H9 (cell line): ENCODE measurements at regions not wholly inside any gene's neighbourhood (a gene's known extent, or its start where the extent isn't known, plus 50 kb on each side); places are given as distances from the start of the nearest gene placed in this dataset.

ENCODE experiments used
- DNase-seq: peaks from one replicate; pipeline ENCODE4 v3.0.0-alpha.2; 2017
- H2AFZ ChIP-seq: one replicate; pipeline ENCODE4 v1.6.1; 2013; ENCODE audit warnings: mild to moderate bottlenecking, low read length, control low read depth, moderate library complexity
- H2AK5ac ChIP-seq: 2 replicates; pipeline ENCODE4 v1.6.1; 2013; ENCODE audit warnings: low read length, control low read depth, mixed read lengths; ENCODE audit not compliant: insufficient read length
- H2BK120ac ChIP-seq: one replicate; pipeline ENCODE4 v1.6.1; 2013; ENCODE audit warnings: low read depth, mild to moderate bottlenecking, low read length, control low read depth, inconsistent platforms; ENCODE audit not compliant: poor library complexity, severe bottlenecking
- H2BK12ac ChIP-seq: 2 replicates; pipeline ENCODE4 v1.6.1; 2013; ENCODE audit warnings: low read length, control low read depth, mixed read lengths, low read depth; ENCODE audit not compliant: insufficient read length
- H2BK15ac ChIP-seq: 2 replicates; pipeline ENCODE4 v1.6.1; 2013; ENCODE audit warnings: low read depth, low read length, control low read depth
- H2BK20ac ChIP-seq: one replicate; pipeline ENCODE4 v1.6.1; 2013; ENCODE audit warnings: low read depth, mild to moderate bottlenecking, low read length, control low read depth, inconsistent platforms; ENCODE audit not compliant: poor library complexity, severe bottlenecking
- H2BK5ac ChIP-seq: 2 replicates; pipeline ENCODE4 v1.6.1; 2013; ENCODE audit warnings: low read length, control low read depth, mixed read lengths; ENCODE audit not compliant: insufficient read length
- H3K14ac ChIP-seq: 2 replicates; pipeline ENCODE4 v1.6.1; 2013; ENCODE audit warnings: low read length, control low read depth; ENCODE audit not compliant: insufficient read depth
- H3K18ac ChIP-seq: 2 replicates; pipeline ENCODE4 v1.6.1; 2013; ENCODE audit warnings: low read depth, mild to moderate bottlenecking, mixed read lengths, low read length, control low read depth; ENCODE audit not compliant: insufficient read length
- H3K23ac ChIP-seq: 2 replicates; pipeline ENCODE4 v1.6.1; 2013; ENCODE audit warnings: low read length, control low read depth, mixed read lengths, low read depth; ENCODE audit not compliant: insufficient read length
- H3K23me2 ChIP-seq: 2 replicates; pipeline ENCODE4 v1.6.1; 2013; ENCODE audit warnings: low read depth, mild to moderate bottlenecking, mixed read lengths, low read length, control low read depth; ENCODE audit not compliant: insufficient read length, poor library complexity, severe bottlenecking
- H3K27ac ChIP-seq: 2 replicates; pipeline ENCODE4 v1.5.1; 2013; ENCODE audit warnings: low read length, control low read depth, mixed read lengths, low read depth; ENCODE audit not compliant: insufficient read length
- H3K27me3 ChIP-seq: 2 replicates; pipeline ENCODE4 v1.6.1; 2013; ENCODE audit warnings: low read length, control low read depth, inconsistent platforms; ENCODE audit not compliant: insufficient read depth
- H3K4ac ChIP-seq: 2 replicates; pipeline ENCODE4 v1.6.1; 2013; ENCODE audit warnings: low read depth, mild to moderate bottlenecking, control low read depth, inconsistent platforms, low read length, moderate library complexity
- H3K4me1 ChIP-seq: 2 replicates; pipeline ENCODE4 v1.6.1; 2013; ENCODE audit warnings: low read length, control low read depth, inconsistent platforms; ENCODE audit not compliant: insufficient read depth
- H3K4me2 ChIP-seq: 2 replicates; pipeline ENCODE4 v1.6.1; 2013; ENCODE audit warnings: low read length, control low read depth, mixed read lengths; ENCODE audit not compliant: insufficient read length, insufficient read depth
- H3K56ac ChIP-seq: 2 replicates; pipeline ENCODE4 v1.6.1; 2013; ENCODE audit warnings: low read depth, mild to moderate bottlenecking, mixed read lengths, low read length, control low read depth; ENCODE audit not compliant: insufficient read length
- H3K79me1 ChIP-seq: 2 replicates; pipeline ENCODE4 v1.6.1; 2013; ENCODE audit warnings: low read depth, mild to moderate bottlenecking, moderate library complexity, low read length, control low read depth, inconsistent platforms; ENCODE audit not compliant: insufficient read depth, poor library complexity, severe bottlenecking
- H3K79me2 ChIP-seq: 2 replicates; pipeline ENCODE4 v1.6.1; 2013; ENCODE audit warnings: low read length, control low read depth, inconsistent platforms; ENCODE audit not compliant: insufficient read depth
- H3K9ac ChIP-seq: 2 replicates; pipeline ENCODE4 v1.6.1; 2013; ENCODE audit warnings: low read length, control low read depth, mixed read lengths; ENCODE audit not compliant: insufficient read length; ENCODE audit errors: extremely low read depth
- H3K9me3 ChIP-seq: one replicate; pipeline ENCODE4 v1.6.1; 2013; ENCODE audit warnings: low read depth, low read length, inconsistent platforms; ENCODE audit not compliant: control insufficient read depth
- H3T11ph ChIP-seq: one replicate; pipeline ENCODE4 v1.6.1; 2013; ENCODE audit warnings: mild to moderate bottlenecking, low read length, control low read depth, inconsistent platforms
- H4K20me1 ChIP-seq: one replicate; pipeline ENCODE4 v1.6.1; 2013; ENCODE audit not compliant: control insufficient read depth, insufficient read length, insufficient read depth
- H4K5ac ChIP-seq: 2 replicates; pipeline ENCODE4 v1.6.1; 2013; ENCODE audit warnings: low read depth, mild to moderate bottlenecking, mixed read lengths, low read length, control low read depth; ENCODE audit not compliant: insufficient read length
- H4K8ac ChIP-seq: replicated peaks from 2 replicates; pipeline ENCODE4 v1.6.1; 2013; ENCODE audit warnings: low read length, control low read depth, mixed read lengths, low read depth; ENCODE audit not compliant: insufficient read length
- H4K91ac ChIP-seq: 2 replicates; pipeline ENCODE4 v1.6.1; 2013; ENCODE audit warnings: low read depth, mild to moderate bottlenecking, moderate library complexity, mixed read lengths, low read length, control low read depth; ENCODE audit not compliant: insufficient read length
- H3K27ac Mint-ChIP-seq, 3 experiments: 2 replicates in 2 of 3; 3 replicates in 1 of 3; pipeline ENCODE4 v1.8.0; 2020 to 2021; ENCODE audit warnings: mixed read lengths in 3 of 3, mild to moderate bottlenecking in 1 of 3, moderate library complexity in 1 of 3
- H3K27me3 Mint-ChIP-seq: 2 replicates; pipeline ENCODE4 v1.8.0; 2021; ENCODE audit warnings: low read depth, mild to moderate bottlenecking, moderate library complexity, mixed read lengths
- H3K36me3 Mint-ChIP-seq, 3 experiments: 2 replicates in 2 of 3; 3 replicates in 1 of 3; pipeline ENCODE4 v1.8.0; 2020 to 2021; ENCODE audit warnings: low read depth in 3 of 3, mixed read lengths in 3 of 3; ENCODE audit not compliant: insufficient read depth in 1 of 3
- H3K4me1 Mint-ChIP-seq, 2 experiments: 2 replicates each; pipeline ENCODE4 v1.8.0; 2020; ENCODE audit warnings: mixed read lengths in 2 of 2
- H3K4me3 Mint-ChIP-seq, 2 experiments: 2 replicates in 1 of 2; 3 replicates in 1 of 2; pipeline ENCODE4 v1.8.0; 2020 to 2021; ENCODE audit warnings: mild to moderate bottlenecking in 2 of 2, mixed read lengths in 2 of 2, moderate library complexity in 1 of 2
- H3K9me3 Mint-ChIP-seq, 2 experiments: 2 replicates in 1 of 2; 3 replicates in 1 of 2; pipeline ENCODE4 v1.8.0; 2020; ENCODE audit warnings: mild to moderate bottlenecking in 2 of 2, mixed read lengths in 2 of 2, moderate library complexity in 1 of 2
- WGBS: extraction: QIAGEN DNeasy Blood & Tissue Kit; methylation state at CpG from one replicate; pipeline ENCODE4 v1.1.7; 2013; ENCODE audit warnings: missing lambda C conversion rate, low lambda C conversion rate, mixed read lengths; ENCODE audit not compliant: insufficient read length; ENCODE audit errors: extremely low coverage; 5-methylcytosine and 5-hydroxymethylcytosine counted together
- TF ChIP-seq, protein P1 (sequence below): fragments of 200-600 bp; sonication (generic); conservative IDR thresholded peaks from 3 replicates; pipeline ENCODE4 v1.8.0; 2021; ENCODE audit warnings: antibody characterized with exemption, mild to moderate bottlenecking

DNA sequence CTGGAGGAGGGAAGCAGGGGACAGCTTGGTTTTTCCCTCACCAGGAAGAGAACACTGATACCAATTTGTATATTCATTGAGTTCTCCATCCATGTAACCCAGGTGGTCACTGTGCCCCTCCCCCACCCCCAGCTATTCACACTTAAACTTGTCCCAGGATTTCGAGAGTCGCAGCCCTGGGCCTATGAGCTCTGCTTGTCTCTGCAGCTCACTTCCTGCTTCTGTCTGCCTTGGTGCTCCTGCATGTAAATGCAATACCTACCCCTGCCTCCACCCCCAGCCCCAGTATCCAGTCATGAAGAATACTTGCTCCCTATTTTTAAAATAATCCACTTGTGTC lies 452.2 kb downstream of the BCL11B start:
- Mint-ChIP-seq H3K27ac (peak overlapping the region; percentile 93 to 99 (median 96)), H3K9me3 (no peaks in the 10 kb centered on the region), H3K36me3 (no peaks in the 10 kb centered on the region; a peak in 1 of 7 replicates), H3K27me3 (no peaks in the 10 kb centered on the region; the same call in 1 of the 2 replicates), H3K4me1 (peaks cover 47 to 48% of the 10 kb centered on the region in 2 experiments), H3K4me3 (peak overlapping the region; percentile 22 to 37; a peak in 1 of 5 replicates)
- H4K20me1 ChIP-seq = no peaks in the 10 kb centered on the region
- H3K23me2 ChIP-seq = no peaks in the 10 kb centered on the region
- H2BK15ac ChIP-seq = no peak overlapping the region
- H4K5ac ChIP-seq = no peak overlapping the region
- no peak overlapping the region for H2BK12ac ChIP-seq
- peak overlapping the region; percentile 69 for H3K18ac ChIP-seq
- no peak overlapping the region for H4K91ac ChIP-seq
- no peaks in the 10 kb centered on the region for H3K27me3 ChIP-seq
- no peaks in the 10 kb centered on the region for H3K79me1 ChIP-seq
- WGBS = no CpG with 5 or more reads among the region's 2 CpGs
- no peak overlapping the region for H3K23ac ChIP-seq
- no peaks in the 10 kb centered on the region for H3K79me2 ChIP-seq
- no peak overlapping the region for H3K4me2 ChIP-seq
- H2AFZ ChIP-seq = no peak overlapping the region
- no peak overlapping the region for H3K9ac ChIP-seq
- TF ChIP-seq, protein P1, sequence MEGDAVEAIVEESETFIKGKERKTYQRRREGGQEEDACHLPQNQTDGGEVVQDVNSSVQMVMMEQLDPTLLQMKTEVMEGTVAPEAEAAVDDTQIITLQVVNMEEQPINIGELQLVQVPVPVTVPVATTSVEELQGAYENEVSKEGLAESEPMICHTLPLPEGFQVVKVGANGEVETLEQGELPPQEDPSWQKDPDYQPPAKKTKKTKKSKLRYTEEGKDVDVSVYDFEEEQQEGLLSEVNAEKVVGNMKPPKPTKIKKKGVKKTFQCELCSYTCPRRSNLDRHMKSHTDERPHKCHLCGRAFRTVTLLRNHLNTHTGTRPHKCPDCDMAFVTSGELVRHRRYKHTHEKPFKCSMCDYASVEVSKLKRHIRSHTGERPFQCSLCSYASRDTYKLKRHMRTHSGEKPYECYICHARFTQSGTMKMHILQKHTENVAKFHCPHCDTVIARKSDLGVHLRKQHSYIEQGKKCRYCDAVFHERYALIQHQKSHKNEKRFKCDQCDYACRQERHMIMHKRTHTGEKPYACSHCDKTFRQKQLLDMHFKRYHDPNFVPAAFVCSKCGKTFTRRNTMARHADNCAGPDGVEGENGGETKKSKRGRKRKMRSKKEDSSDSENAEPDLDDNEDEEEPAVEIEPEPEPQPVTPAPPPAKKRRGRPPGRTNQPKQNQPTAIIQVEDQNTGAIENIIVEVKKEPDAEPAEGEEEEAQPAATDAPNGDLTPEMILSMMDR = no peak
- no peak overlapping the region for H3T11ph ChIP-seq
- H3K9me3 ChIP-seq = no peaks in the 10 kb centered on the region
- H3K27ac ChIP-seq = peak overlapping the region; percentile 90
- no peak overlapping the region for H3K4ac ChIP-seq
- H3K56ac ChIP-seq = no peak overlapping the region
- no peak for DNase-seq
- H4K8ac ChIP-seq = no peak overlapping the region
- H3K14ac ChIP-seq = no peak overlapping the region
- H2BK5ac ChIP-seq = no peak overlapping the region
- H3K4me1 ChIP-seq = peaks cover 16% of the 10 kb centered on the region
- no peak overlapping the region for H2BK120ac ChIP-seq
- H2AK5ac ChIP-seq = no peak overlapping the region
- no peak overlapping the region for H2BK20ac ChIP-seq
